ENCODE measurements at regions not wholly inside any gene's neighbourhood (a gene's known extent, or its start where the extent isn't known, plus 50 kb on each side); places are given as distances from the start of the nearest gene placed in this dataset.

- no peak overlapping the region for H3K4me3 ChIP-seq (replicated peaks; ENCODE audit: insufficient read depth, low read length)
- H3K27ac ChIP-seq (replicated peaks) = no peak overlapping the region
- no peak for DNase-seq (ENCODE audit: low read depth in 1 of 2, low spot score in 1 of 2)
- H3K27me3 ChIP-seq (ENCODE audit: insufficient read depth, poor library complexity, severe bottlenecking) = no peaks in the 10 kb centered on the region
- TF ChIP-seq POLR2AphosphoS5 (IDR thresholded peaks at IDR 0.05; ENCODE audit: low read depth) (no peak), SPI1 (IDR thresholded peaks at IDR 0.05; ENCODE audit: borderline replicate concordance, low read depth) (no peak), GABPA (IDR thresholded peaks at IDR 0.05; ENCODE audit: low read depth) (no peak)
- TF ChIP-seq, protein P1, sequence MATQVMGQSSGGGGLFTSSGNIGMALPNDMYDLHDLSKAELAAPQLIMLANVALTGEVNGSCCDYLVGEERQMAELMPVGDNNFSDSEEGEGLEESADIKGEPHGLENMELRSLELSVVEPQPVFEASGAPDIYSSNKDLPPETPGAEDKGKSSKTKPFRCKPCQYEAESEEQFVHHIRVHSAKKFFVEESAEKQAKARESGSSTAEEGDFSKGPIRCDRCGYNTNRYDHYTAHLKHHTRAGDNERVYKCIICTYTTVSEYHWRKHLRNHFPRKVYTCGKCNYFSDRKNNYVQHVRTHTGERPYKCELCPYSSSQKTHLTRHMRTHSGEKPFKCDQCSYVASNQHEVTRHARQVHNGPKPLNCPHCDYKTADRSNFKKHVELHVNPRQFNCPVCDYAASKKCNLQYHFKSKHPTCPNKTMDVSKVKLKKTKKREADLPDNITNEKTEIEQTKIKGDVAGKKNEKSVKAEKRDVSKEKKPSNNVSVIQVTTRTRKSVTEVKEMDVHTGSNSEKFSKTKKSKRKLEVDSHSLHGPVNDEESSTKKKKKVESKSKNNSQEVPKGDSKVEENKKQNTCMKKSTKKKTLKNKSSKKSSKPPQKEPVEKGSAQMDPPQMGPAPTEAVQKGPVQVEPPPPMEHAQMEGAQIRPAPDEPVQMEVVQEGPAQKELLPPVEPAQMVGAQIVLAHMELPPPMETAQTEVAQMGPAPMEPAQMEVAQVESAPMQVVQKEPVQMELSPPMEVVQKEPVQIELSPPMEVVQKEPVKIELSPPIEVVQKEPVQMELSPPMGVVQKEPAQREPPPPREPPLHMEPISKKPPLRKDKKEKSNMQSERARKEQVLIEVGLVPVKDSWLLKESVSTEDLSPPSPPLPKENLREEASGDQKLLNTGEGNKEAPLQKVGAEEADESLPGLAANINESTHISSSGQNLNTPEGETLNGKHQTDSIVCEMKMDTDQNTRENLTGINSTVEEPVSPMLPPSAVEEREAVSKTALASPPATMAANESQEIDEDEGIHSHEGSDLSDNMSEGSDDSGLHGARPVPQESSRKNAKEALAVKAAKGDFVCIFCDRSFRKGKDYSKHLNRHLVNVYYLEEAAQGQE (IDR thresholded peaks at IDR 0.05; ENCODE audit: insufficient replicate concordance, low read depth) = no peak
- TF ChIP-seq, protein P2, sequence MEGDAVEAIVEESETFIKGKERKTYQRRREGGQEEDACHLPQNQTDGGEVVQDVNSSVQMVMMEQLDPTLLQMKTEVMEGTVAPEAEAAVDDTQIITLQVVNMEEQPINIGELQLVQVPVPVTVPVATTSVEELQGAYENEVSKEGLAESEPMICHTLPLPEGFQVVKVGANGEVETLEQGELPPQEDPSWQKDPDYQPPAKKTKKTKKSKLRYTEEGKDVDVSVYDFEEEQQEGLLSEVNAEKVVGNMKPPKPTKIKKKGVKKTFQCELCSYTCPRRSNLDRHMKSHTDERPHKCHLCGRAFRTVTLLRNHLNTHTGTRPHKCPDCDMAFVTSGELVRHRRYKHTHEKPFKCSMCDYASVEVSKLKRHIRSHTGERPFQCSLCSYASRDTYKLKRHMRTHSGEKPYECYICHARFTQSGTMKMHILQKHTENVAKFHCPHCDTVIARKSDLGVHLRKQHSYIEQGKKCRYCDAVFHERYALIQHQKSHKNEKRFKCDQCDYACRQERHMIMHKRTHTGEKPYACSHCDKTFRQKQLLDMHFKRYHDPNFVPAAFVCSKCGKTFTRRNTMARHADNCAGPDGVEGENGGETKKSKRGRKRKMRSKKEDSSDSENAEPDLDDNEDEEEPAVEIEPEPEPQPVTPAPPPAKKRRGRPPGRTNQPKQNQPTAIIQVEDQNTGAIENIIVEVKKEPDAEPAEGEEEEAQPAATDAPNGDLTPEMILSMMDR (IDR thresholded peaks at IDR 0.05; ENCODE audit: insufficient read depth, low read length) = no peak
Observed at GRCh38 chr10:8435186-8436055, 380.9 kb downstream of the GATA3 start.

- Histone ChIP-seq H3K4me3 (replicated peaks; ENCODE audit: insufficient read depth, low read length) (no peak overlapping the region), H3K27me3 (ENCODE audit: insufficient read depth, poor library complexity, severe bottlenecking) (no peaks in the 10 kb centered on the region), H3K27ac (replicated peaks) (no peak overlapping the region)
- no peak for TF ChIP-seq SPI1 (IDR thresholded peaks at IDR 0.05; ENCODE audit: borderline replicate concordance, low read depth)
- TF ChIP-seq, protein P2 (IDR thresholded peaks at IDR 0.05; ENCODE audit: insufficient read depth, low read length) = no peak
- TF ChIP-seq POLR2AphosphoS5 (IDR thresholded peaks at IDR 0.05; ENCODE audit: low read depth) = no peak
- TF ChIP-seq, protein P1 (IDR thresholded peaks at IDR 0.05; ENCODE audit: insufficient replicate concordance, low read depth) = no peak
- no peak for TF ChIP-seq GABPA (IDR thresholded peaks at IDR 0.05; ENCODE audit: low read depth)
- no peak for DNase-seq (ENCODE audit: low read depth in 1 of 2, low spot score in 1 of 2)
Observed at GRCh38 chr10:8437896-8438295, 383.4 kb downstream of the GATA3 start.

GRCh38 chr10:8438603-8439002 lies 384.1 kb downstream of the GATA3 start:
- Histone ChIP-seq H3K27me3 (ENCODE audit: insufficient read depth, poor library complexity, severe bottlenecking) (no peaks in the 10 kb centered on the region), H3K4me3 (replicated peaks; ENCODE audit: insufficient read depth, low read length) (no peak overlapping the region), H3K27ac (replicated peaks) (no peak overlapping the region)
- DNase-seq (ENCODE audit: low read depth in 1 of 2, low spot score in 1 of 2) = no peak
- TF ChIP-seq, protein P2 (IDR thresholded peaks at IDR 0.05; ENCODE audit: insufficient read depth, low read length) = no peak
- TF ChIP-seq GABPA (IDR thresholded peaks at IDR 0.05; ENCODE audit: low read depth) = no peak
- no peak for TF ChIP-seq POLR2AphosphoS5 (IDR thresholded peaks at IDR 0.05; ENCODE audit: low read depth)
- TF ChIP-seq SPI1 (IDR thresholded peaks at IDR 0.05; ENCODE audit: borderline replicate concordance, low read depth) = no peak
- TF ChIP-seq, protein P1 (IDR thresholded peaks at IDR 0.05; ENCODE audit: insufficient replicate concordance, low read depth) = no peak

All from HL-60 (cell line).